Spleen (tissue), 11 donors: ENCODE measurements at regions not wholly inside any gene's neighbourhood (a gene's known extent, or its start where the extent isn't known, plus 50 kb on each side); places are given as distances from the start of the nearest gene placed in this dataset.
A peak's percentile ranks its signal among the peaks of the same experiment; 100 is the strongest.
"Not testable (repeated sequence)": the region's sequence is repeated elsewhere in the genome, so short reads cannot be mapped to it uniquely, and the experiment has no call there.

Experiments
- DNase-seq: peaks from one replicate; pipeline ENCODE4 v3.0.0-alpha.2; 2020
- H3K27ac ChIP-seq, 8 donors: fragments of 200-600 bp; sonication (generic) in 7 of 8; 1 replicate in 4 of 8; 2 replicates in 4 of 8; pipeline versions ENCODE4 v1.5.0 to v1.8.0; 2016 to 2021; ENCODE audit warnings: inconsistent platforms in 4 of 8, mild to moderate bottlenecking in 4 of 8, moderate library complexity in 1 of 8
- H3K27me3 ChIP-seq, 7 donors: fragments of 200-600 bp; sonication (generic) in 6 of 7; replicated peaks in 1 of 7; 1 replicate in 4 of 7; 2 replicates in 3 of 7; pipeline versions ENCODE4 v1.5.0 to v1.8.0; 2016 to 2021; ENCODE audit warnings: inconsistent platforms in 3 of 7, mild to moderate bottlenecking in 1 of 7
- H3K36me3 ChIP-seq, 6 donors: fragments of 200-600 bp; sonication (generic) in 5 of 6; 1 replicate in 4 of 6; 2 replicates in 2 of 6; pipeline versions ENCODE4 v1.5.0 to v1.8.0; 2016 to 2021; ENCODE audit warnings: inconsistent platforms in 2 of 6
- H3K4me1 ChIP-seq, 6 donors: fragments of 200-600 bp; sonication (generic) in 5 of 6; 1 replicate in 3 of 6; 2 replicates in 3 of 6; pipeline versions ENCODE4 v1.5.0 to v1.8.0; 2016 to 2021; ENCODE audit warnings: inconsistent platforms in 3 of 6
- H3K4me3 ChIP-seq, 8 donors: fragments of 200-600 bp; sonication (generic) in 7 of 8; 1 replicate in 4 of 8; 2 replicates in 4 of 8; pipeline versions ENCODE4 v1.5.0 to v1.8.0; 2016 to 2021; ENCODE audit warnings: inconsistent platforms in 4 of 8, mild to moderate bottlenecking in 4 of 8, moderate library complexity in 2 of 8
- H3K9me3 ChIP-seq, 8 donors: fragments of 200-600 bp; sonication (generic) in 7 of 8; 1 replicate in 4 of 8; 2 replicates in 4 of 8; pipeline versions ENCODE4 v1.5.0 to v1.8.0; 2016 to 2021; ENCODE audit warnings: inconsistent platforms in 4 of 8
- CTCF ChIP-seq, 11 experiments: fragments of 200-600 bp in 7 of 11; fragments of 450-650 bp in 4 of 11; sonication (generic) in 4 of 11; IDR thresholded peaks in 8 of 11; conservative IDR thresholded peaks in 3 of 11; 1 replicate in 7 of 11; 2 replicates in 4 of 11; pipeline versions ENCODE4 v1.4.0 to v1.8.0; 2016 to 2021; ENCODE audit warnings: antibody characterized with exemption in 11 of 11, inconsistent platforms in 4 of 11, mild to moderate bottlenecking in 1 of 11
- POLR2A ChIP-seq, 3 donors: fragments of 450-650 bp; IDR thresholded peaks; one replicate each; pipeline ENCODE4 v1.5.1; 2017; ENCODE audit warnings: antibody characterized with exemption in 3 of 3, mild to moderate bottlenecking in 1 of 3
- POLR2AphosphoS5 ChIP-seq, 3 donors: sonication (generic); formaldehyde crosslinking; IDR thresholded peaks; one replicate each; pipeline ENCODE4 v1.5.1; 2017; ENCODE audit warnings: antibody characterized with exemption in 3 of 3
- WGBS, 5 donors: extraction: QIAGEN DNeasy Blood & Tissue Kit in 3 of 5; methylation state at CpG; one replicate each; pipeline versions ENCODE4 v1.1.5 to v1.1.7; 2013 to 2018; 5-methylcytosine and 5-hydroxymethylcytosine counted together
- intact Hi-C: fragments of 100-400 bp; cut with DNase I; formaldehyde crosslinking; loops from one replicate; pipeline ENCODE4 v1.15.0; 2023; ENCODE audit warnings: low total_unique reads
- donor health status: healthy with polysubstance abuse.
- donor health status: DM: no; HTN: no; CAD: no; lungs with moderate emphysema.
- donor health status: DM: no; HTN: no; CAD: no.
- donor health status: Bipolar disorder and iron deficiency.
- donor health status: healthy.
- donor health status: DM: no; HTN: no; CAD: no.
- donor health status: DM: yes; HTN: yes; CAD: no.

- 29 to 53% (median 48%) methylated on average over 27 to 33 of the region's 33 CpGs for WGBS, 5 donors
- H3K4me3 ChIP-seq, intact Hi-C loops, H3K4me1 ChIP-seq, H3K36me3 ChIP-seq, H3K27ac ChIP-seq: not testable (repeated sequence)
- peak in 3 of 11 experiments; percentile 9 to 55 (median 34) for TF ChIP-seq CTCF (IDR thresholded peaks at IDR 0.05 in 8 of 11, conservative IDR thresholded peaks at IDR 0.05 in 3 of 11)
- peak; percentile 75 for DNase-seq
- H3K9me3 ChIP-seq = peaks cover 0 to 71% (median 17%) of the 10 kb centered on the region in 8 donors
- H3K27me3 ChIP-seq = peaks cover 0 to 66% (median 0%) of the 10 kb centered on the region in 7 donors
Measured at GRCh38 chr20:29327600-29328420, 1929.7 kb upstream of the DEFB115 start.

GRCh38 chr20:29330429-29331115, 1926.9 kb upstream of the DEFB115 start:
- H3K27me3 ChIP-seq = peaks cover 0 to 43% (median 0%) of the 10 kb centered on the region in 7 donors
- H3K9me3 ChIP-seq = peaks cover 0 to 74% (median 29%) of the 10 kb centered on the region in 8 donors
- intact Hi-C loops, H3K4me3 ChIP-seq, H3K36me3 ChIP-seq, DNase-seq, H3K27ac ChIP-seq, H3K4me1 ChIP-seq: not testable (repeated sequence)
- WGBS, 5 donors = 51 to 54% (median 53%) methylated on average over 10 of the region's 10 CpGs

GRCh38 chr20:29349836-29350235, 1907.6 kb upstream of the DEFB115 start:
- no peak for TF ChIP-seq POLR2AphosphoS5 (IDR thresholded peaks at IDR 0.05)
- no peak for TF ChIP-seq POLR2A (IDR thresholded peaks at IDR 0.05)
- TF ChIP-seq CTCF (IDR thresholded peaks at IDR 0.05 in 8 of 11, conservative IDR thresholded peaks at IDR 0.05 in 3 of 11) = no peak
- intact Hi-C loops = no loop called here
- 72 to 85% (median 75%) methylated on average over 12 to 14 of the region's 14 CpGs for WGBS, 5 donors
- no peak for DNase-seq
- no peaks in the 10 kb centered on the region for H3K36me3 ChIP-seq
- peaks cover 0 to 40% (median 6%) of the 10 kb centered on the region in 8 donors for H3K9me3 ChIP-seq
- H3K4me3 ChIP-seq = no peak overlapping the region
- H3K27me3 ChIP-seq = no peaks in the 10 kb centered on the region
- H3K4me1 ChIP-seq = no peaks in the 10 kb centered on the region
- H3K27ac ChIP-seq = no peak overlapping the region

GRCh38 chr20:29375937-29376336, 1881.5 kb upstream of the DEFB115 start:
- H3K27ac ChIP-seq, H3K4me3 ChIP-seq, H3K27me3 ChIP-seq, H3K36me3 ChIP-seq, DNase-seq, intact Hi-C loops, H3K4me1 ChIP-seq: not testable (repeated sequence)
- WGBS, 5 donors = 37 to 66% (median 52%) methylated on average over 2 of the region's 2 CpGs
- peaks cover 0 to 61% (median 25%) of the 10 kb centered on the region in 8 donors for H3K9me3 ChIP-seq

GRCh38 chr20:29392853-29393252, 1864.6 kb upstream of the DEFB115 start:
- H3K27ac ChIP-seq, DNase-seq, H3K4me3 ChIP-seq, H3K4me1 ChIP-seq, H3K27me3 ChIP-seq, intact Hi-C loops, H3K36me3 ChIP-seq: not testable (repeated sequence)
- peaks cover 0 to 13% (median 0%) of the 10 kb centered on the region in 8 donors for H3K9me3 ChIP-seq
- 47 to 60% (median 54%) methylated on average over 8 to 9 of the region's 9 CpGs for WGBS, 5 donors
